NB4 (cell line): ENCODE measurements at regions not wholly inside any gene's neighbourhood (a gene's known extent, or its start where the extent isn't known, plus 50 kb on each side); places are given as distances from the start of the nearest gene placed in this dataset.

Experiments
- POLR2A ChIP-seq: IDR thresholded peaks from 2 replicates; pipeline ENCODE4 v1.6.1; 2011; ENCODE audit warnings: mild to moderate bottlenecking; ENCODE audit not compliant: insufficient read length; ENCODE audit errors: extremely low read depth
- TF ChIP-seq, protein P1 (sequence below): IDR thresholded peaks from one replicate; pipeline ENCODE4 v1.5.1; 2012; ENCODE audit warnings: low read depth, low read length

GRCh38 chr1:13992489-13993285 lies 292.7 kb downstream of the PRDM2 start:
- no peak for TF ChIP-seq POLR2A
- TF ChIP-seq, protein P1, sequence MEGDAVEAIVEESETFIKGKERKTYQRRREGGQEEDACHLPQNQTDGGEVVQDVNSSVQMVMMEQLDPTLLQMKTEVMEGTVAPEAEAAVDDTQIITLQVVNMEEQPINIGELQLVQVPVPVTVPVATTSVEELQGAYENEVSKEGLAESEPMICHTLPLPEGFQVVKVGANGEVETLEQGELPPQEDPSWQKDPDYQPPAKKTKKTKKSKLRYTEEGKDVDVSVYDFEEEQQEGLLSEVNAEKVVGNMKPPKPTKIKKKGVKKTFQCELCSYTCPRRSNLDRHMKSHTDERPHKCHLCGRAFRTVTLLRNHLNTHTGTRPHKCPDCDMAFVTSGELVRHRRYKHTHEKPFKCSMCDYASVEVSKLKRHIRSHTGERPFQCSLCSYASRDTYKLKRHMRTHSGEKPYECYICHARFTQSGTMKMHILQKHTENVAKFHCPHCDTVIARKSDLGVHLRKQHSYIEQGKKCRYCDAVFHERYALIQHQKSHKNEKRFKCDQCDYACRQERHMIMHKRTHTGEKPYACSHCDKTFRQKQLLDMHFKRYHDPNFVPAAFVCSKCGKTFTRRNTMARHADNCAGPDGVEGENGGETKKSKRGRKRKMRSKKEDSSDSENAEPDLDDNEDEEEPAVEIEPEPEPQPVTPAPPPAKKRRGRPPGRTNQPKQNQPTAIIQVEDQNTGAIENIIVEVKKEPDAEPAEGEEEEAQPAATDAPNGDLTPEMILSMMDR: no peak
